IPS-18a (cell line): ENCODE measurements at regions not wholly inside any gene's neighbourhood (a gene's known extent, or its start where the extent isn't known, plus 50 kb on each side); places are given as distances from the start of the nearest gene placed in this dataset.

Experiments used
- H3K27ac ChIP-seq: one replicate; pipeline ENCODE4 v1.5.1; 2013; ENCODE audit warnings: low read length
- H3K27me3 ChIP-seq: one replicate; pipeline ENCODE4 v1.6.1; 2013; ENCODE audit warnings: mild to moderate bottlenecking, low read length; ENCODE audit not compliant: control insufficient read depth, insufficient read depth
- H3K36me3 ChIP-seq: one replicate; pipeline ENCODE4 v1.6.1; 2013; ENCODE audit warnings: low read depth, low read length; ENCODE audit not compliant: control insufficient read depth
- H3K4me1 ChIP-seq: one replicate; pipeline ENCODE4 v1.6.1; 2013; ENCODE audit warnings: low read depth, low read length; ENCODE audit not compliant: control insufficient read depth
- H3K4me3 ChIP-seq: one replicate; pipeline ENCODE4 v1.5.1; 2013; ENCODE audit warnings: low read length
- H3K9ac ChIP-seq: one replicate; pipeline ENCODE4 v1.6.1; 2013; ENCODE audit warnings: mild to moderate bottlenecking, low read length, moderate library complexity
- H3K9me3 ChIP-seq: one replicate; pipeline ENCODE4 v1.6.1; 2013; ENCODE audit warnings: low read depth, low read length; ENCODE audit not compliant: control insufficient read depth

GRCh38 chr7:16318989-16319915 lies 102.1 kb downstream of the CRPPA start:
- Histone ChIP-seq H3K4me1 (no peaks in the 10 kb centered on the region), H3K9ac (no peak overlapping the region), H3K27ac (no peak overlapping the region), H3K9me3 (no peaks in the 10 kb centered on the region), H3K27me3 (no peaks in the 10 kb centered on the region), H3K4me3 (no peak overlapping the region), H3K36me3 (no peaks in the 10 kb centered on the region)

GRCh38 chr7:16318463-16318862 lies 102.9 kb downstream of the CRPPA start:
- Histone ChIP-seq H3K36me3 (no peaks in the 10 kb centered on the region), H3K4me1 (no peaks in the 10 kb centered on the region), H3K9me3 (no peaks in the 10 kb centered on the region), H3K9ac (no peak overlapping the region), H3K27me3 (no peaks in the 10 kb centered on the region), H3K4me3 (no peak overlapping the region), H3K27ac (no peak overlapping the region)

GRCh38 chr7:16317406-16317805 lies 103.9 kb downstream of the CRPPA start:
- Histone ChIP-seq H3K4me1 (no peaks in the 10 kb centered on the region), H3K4me3 (no peak overlapping the region), H3K9ac (no peak overlapping the region), H3K9me3 (no peaks in the 10 kb centered on the region), H3K36me3 (no peaks in the 10 kb centered on the region), H3K27me3 (no peaks in the 10 kb centered on the region), H3K27ac (no peak overlapping the region)

- Histone ChIP-seq H3K4me1 (no peaks in the 10 kb centered on the region), H3K9me3 (no peaks in the 10 kb centered on the region), H3K27ac (no peak overlapping the region), H3K27me3 (no peaks in the 10 kb centered on the region), H3K4me3 (no peak overlapping the region), H3K36me3 (no peaks in the 10 kb centered on the region), H3K9ac (no peak overlapping the region)
Measured at GRCh38 chr7:16315280-16315679, 106.1 kb downstream of the CRPPA start.

- Histone ChIP-seq H3K4me3 (no peak overlapping the region), H3K9ac (no peak overlapping the region), H3K4me1 (no peaks in the 10 kb centered on the region), H3K9me3 (no peaks in the 10 kb centered on the region), H3K27ac (no peak overlapping the region), H3K36me3 (no peaks in the 10 kb centered on the region), H3K27me3 (no peaks in the 10 kb centered on the region)
Measured at GRCh38 chr7:16309129-16309528, 112.2 kb downstream of the CRPPA start.

- Histone ChIP-seq H3K36me3 (no peaks in the 10 kb centered on the region), H3K4me1 (no peaks in the 10 kb centered on the region), H3K27me3 (no peaks in the 10 kb centered on the region), H3K27ac (no peak overlapping the region), H3K9me3 (no peaks in the 10 kb centered on the region), H3K4me3 (no peak overlapping the region), H3K9ac (no peak overlapping the region)
Measured at GRCh38 chr7:16301291-16301690, 120.0 kb downstream of the CRPPA start.

- Histone ChIP-seq H3K27me3 (no peaks in the 10 kb centered on the region), H3K9me3 (no peaks in the 10 kb centered on the region), H3K9ac (no peak overlapping the region), H3K36me3 (no peaks in the 10 kb centered on the region), H3K4me3 (no peak overlapping the region), H3K27ac (no peak overlapping the region), H3K4me1 (no peaks in the 10 kb centered on the region)
Measured at GRCh38 chr7:16300361-16300895, 120.9 kb downstream of the CRPPA start.

GRCh38 chr7:16299853-16300252 lies 121.5 kb downstream of the CRPPA start:
- no peaks in the 10 kb centered on the region for H3K27me3 ChIP-seq
- no peak overlapping the region for H3K27ac ChIP-seq
- H3K4me1 ChIP-seq: no peaks in the 10 kb centered on the region
- H3K9me3 ChIP-seq: no peaks in the 10 kb centered on the region
- no peak overlapping the region for H3K9ac ChIP-seq
- no peak overlapping the region for H3K4me3 ChIP-seq
- H3K36me3 ChIP-seq: no peaks in the 10 kb centered on the region

GRCh38 chr7:16298221-16298620 lies 123.1 kb downstream of the CRPPA start:
- H3K27ac ChIP-seq: no peak overlapping the region
- no peak overlapping the region for H3K9ac ChIP-seq
- no peaks in the 10 kb centered on the region for H3K36me3 ChIP-seq
- no peak overlapping the region for H3K4me3 ChIP-seq
- no peaks in the 10 kb centered on the region for H3K9me3 ChIP-seq
- no peaks in the 10 kb centered on the region for H3K4me1 ChIP-seq
- H3K27me3 ChIP-seq: no peaks in the 10 kb centered on the region

GRCh38 chr7:16295558-16295957 lies 125.8 kb downstream of the CRPPA start:
- Histone ChIP-seq H3K27ac (no peak overlapping the region), H3K9me3 (no peaks in the 10 kb centered on the region), H3K36me3 (no peaks in the 10 kb centered on the region)

GRCh38 chr7:16293669-16294425 lies 127.5 kb downstream of the CRPPA start:
- H3K36me3 ChIP-seq: no peaks in the 10 kb centered on the region
- no peaks in the 10 kb centered on the region for H3K9me3 ChIP-seq
- no peaks in the 10 kb centered on the region for H3K4me1 ChIP-seq
- H3K27ac ChIP-seq: no peak overlapping the region
- no peaks in the 10 kb centered on the region for H3K27me3 ChIP-seq
- H3K4me3 ChIP-seq: no peak overlapping the region
- no peak overlapping the region for H3K9ac ChIP-seq

More at GRCh38 chr7:16295558-16295957, 125.8 kb downstream of the CRPPA start:
- Histone ChIP-seq H3K27me3 (no peaks in the 10 kb centered on the region), H3K4me1 (no peaks in the 10 kb centered on the region), H3K4me3 (no peak overlapping the region), H3K9ac (no peak overlapping the region)
